ENCODE measurements at regions not wholly inside any gene's neighbourhood (a gene's known extent, or its start where the extent isn't known, plus 50 kb on each side); places are given as distances from the start of the nearest gene placed in this dataset.
A peak's percentile ranks its signal among the peaks of the same experiment; 100 is the strongest.
"Not testable (repeated sequence)": the region's sequence is repeated elsewhere in the genome, so short reads cannot be mapped to it uniquely, and the experiment has no call there.

GRCh38 chr6:144689503-144690040 is 404.4 kb downstream of the UTRN start:
- no peak for DNase-seq (ENCODE audit: low read depth)
- H3K4me3 ChIP-seq (ENCODE audit: low read depth, low read length) = no peak overlapping the region
- no peak for TF ChIP-seq CTCF (IDR thresholded peaks at IDR 0.05; ENCODE audit: insufficient read depth, low read length)

GRCh38 chr6:144690133-144690532 is 405.0 kb downstream of the UTRN start:
- no peak for DNase-seq (ENCODE audit: low read depth)
- no peak for TF ChIP-seq CTCF (IDR thresholded peaks at IDR 0.05; ENCODE audit: insufficient read depth, low read length)
- no peak overlapping the region for H3K4me3 ChIP-seq (ENCODE audit: low read depth, low read length)

- TF ChIP-seq CTCF (IDR thresholded peaks at IDR 0.05; ENCODE audit: insufficient read depth, low read length) = no peak
- DNase-seq (ENCODE audit: low read depth) = no peak
Measured at GRCh38 chr6:144690666-144691065, 405.5 kb downstream of the UTRN start.

GRCh38 chr6:144692050-144692449 is 406.9 kb downstream of the UTRN start:
- not testable (repeated sequence) for DNase-seq (ENCODE audit: low read depth)

More at GRCh38 chr6:144690666-144691065, 405.5 kb downstream of the UTRN start:
- no peak overlapping the region for H3K4me3 ChIP-seq (ENCODE audit: low read depth, low read length)

GRCh38 chr6:144695858-144696533 is 410.9 kb downstream of the UTRN start:
- H3K4me3 ChIP-seq (ENCODE audit: low read depth, low read length) = no peak overlapping the region
- no peak for TF ChIP-seq CTCF (IDR thresholded peaks at IDR 0.05; ENCODE audit: insufficient read depth, low read length)
- no peak for DNase-seq (ENCODE audit: low read depth)

More at GRCh38 chr6:144692050-144692449, 406.9 kb downstream of the UTRN start:
- not testable (repeated sequence) for H3K4me3 ChIP-seq (ENCODE audit: low read depth, low read length)

- H3K4me3 ChIP-seq (ENCODE audit: low read depth, low read length) = no peak overlapping the region
- peak; percentile 18 for DNase-seq (ENCODE audit: low read depth)
- no peak for TF ChIP-seq CTCF (IDR thresholded peaks at IDR 0.05; ENCODE audit: insufficient read depth, low read length)
Measured at GRCh38 chr6:144696610-144697368, 411.7 kb downstream of the UTRN start.

- H3K4me3 ChIP-seq (ENCODE audit: low read depth, low read length) = no peak overlapping the region
- TF ChIP-seq CTCF (IDR thresholded peaks at IDR 0.05; ENCODE audit: insufficient read depth, low read length) = no peak
- no peak for DNase-seq (ENCODE audit: low read depth)
Measured at GRCh38 chr6:144697369-144697760, 412.2 kb downstream of the UTRN start.

All from fibroblast of the aortic adventitia (primary cell).